Right atrium auricular region (tissue), 2 donors: ENCODE measurements at regions not wholly inside any gene's neighbourhood (a gene's known extent, or its start where the extent isn't known, plus 50 kb on each side); places are given as distances from the start of the nearest gene placed in this dataset.

ENCODE experiments used
- DNase-seq: peaks from one replicate; pipeline ENCODE4 v3.0.0-alpha.2; 2019; ENCODE audit warnings: low spot score
- H3K27ac ChIP-seq, 2 donors: fragments of 200-600 bp; sonication (generic); 1 replicate in 1 of 2; 2 replicates in 1 of 2; pipeline ENCODE4 v1.5.1; 2016 to 2019
- H3K27me3 ChIP-seq, 2 donors: fragments of 200-600 bp; sonication (generic); one replicate each; pipeline versions ENCODE4 v1.5.1 to v1.6.0; 2017 to 2019
- H3K36me3 ChIP-seq: fragments of 200-600 bp; sonication (generic); one replicate; pipeline ENCODE4 v1.5.1; 2016
- H3K4me1 ChIP-seq, 2 donors: fragments of 200-600 bp; sonication (generic); one replicate each; pipeline versions ENCODE4 v1.5.1 to v1.6.0; 2017 to 2019
- H3K4me3 ChIP-seq, 2 donors: fragments of 200-600 bp; sonication (generic); 1 replicate in 1 of 2; 2 replicates in 1 of 2; pipeline ENCODE4 v1.5.1; 2017 to 2019; ENCODE audit warnings: mild to moderate bottlenecking in 1 of 2, moderate library complexity in 1 of 2
- H3K9me3 ChIP-seq, 2 donors: fragments of 200-600 bp; sonication (generic); one replicate each; pipeline ENCODE4 v1.5.1; 2019
- CTCF ChIP-seq, 2 donors: fragments of 200-600 bp; sonication (generic); IDR thresholded peaks; one replicate each; pipeline ENCODE4 v1.5.1; 2019; ENCODE audit warnings: antibody characterized with exemption in 2 of 2

DNA sequence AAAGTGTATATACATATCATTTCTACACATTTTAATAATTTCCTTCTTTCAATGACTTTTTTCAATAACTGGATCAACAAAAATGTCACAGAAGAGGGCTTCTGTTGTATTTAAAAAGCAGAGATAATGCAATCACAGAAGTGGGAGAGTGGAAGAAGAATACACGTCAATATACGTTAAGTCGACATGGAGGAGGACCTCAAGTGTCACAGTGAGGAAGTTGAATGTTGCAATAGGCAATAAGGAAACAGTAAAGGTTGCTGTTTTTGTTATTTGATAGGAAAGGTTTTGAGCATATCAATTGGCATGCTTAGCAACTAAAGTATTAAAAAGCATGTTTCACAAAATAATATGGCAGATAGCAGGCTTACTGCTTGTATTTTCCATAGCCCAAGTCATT lies 184.0 kb upstream of the NR4A3 start:
- TF ChIP-seq CTCF (IDR thresholded peaks at IDR 0.05): no peak
- H3K27me3 ChIP-seq: no peaks in the 10 kb centered on the region
- no peak overlapping the region for H3K4me3 ChIP-seq
- H3K27ac ChIP-seq: no peak overlapping the region
- H3K4me1 ChIP-seq: no peaks in the 10 kb centered on the region
- no peaks in the 10 kb centered on the region for H3K36me3 ChIP-seq
- DNase-seq: no peak
- H3K9me3 ChIP-seq: no peaks in the 10 kb centered on the region

DNA sequence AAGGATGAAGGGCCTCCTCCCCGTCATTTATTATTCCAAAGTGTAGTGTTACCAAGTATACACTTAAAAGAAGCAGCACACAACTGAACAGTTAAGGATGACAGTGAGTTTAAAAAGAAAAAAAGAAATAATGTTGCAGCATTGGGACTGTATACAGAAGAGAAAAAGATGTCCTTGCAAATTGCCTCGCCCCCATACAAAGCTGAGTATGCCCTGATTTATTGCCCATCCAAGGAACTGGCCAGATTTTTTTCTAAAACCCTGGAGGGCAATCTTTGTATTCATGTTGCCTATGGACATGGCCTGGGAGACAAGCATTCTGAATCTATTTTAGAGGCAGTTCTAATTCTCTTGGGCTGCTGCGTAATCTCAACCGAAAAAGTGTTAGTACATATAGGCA lies 182.7 kb upstream of the NR4A3 start:
- no peak for DNase-seq
- H3K9me3 ChIP-seq: no peaks in the 10 kb centered on the region

GRCh38 chr9:99647604-99648003 lies 174.1 kb upstream of the NR4A3 start:
- no peak overlapping the region for H3K27ac ChIP-seq
- H3K9me3 ChIP-seq: no peaks in the 10 kb centered on the region
- H3K4me1 ChIP-seq: no peaks in the 10 kb centered on the region
- H3K27me3 ChIP-seq: no peaks in the 10 kb centered on the region
- no peak for DNase-seq
- TF ChIP-seq CTCF (IDR thresholded peaks at IDR 0.05): no peak
- no peaks in the 10 kb centered on the region for H3K36me3 ChIP-seq
- H3K4me3 ChIP-seq: no peak overlapping the region

More for the DNA sequence above, 182.7 kb upstream of the NR4A3 start:
- Histone ChIP-seq H3K36me3 (no peaks in the 10 kb centered on the region), H3K27ac (no peak overlapping the region), H3K4me3 (no peak overlapping the region), H3K4me1 (no peaks in the 10 kb centered on the region), H3K27me3 (no peaks in the 10 kb centered on the region)
- TF ChIP-seq CTCF (IDR thresholded peaks at IDR 0.05): no peak

DNA sequence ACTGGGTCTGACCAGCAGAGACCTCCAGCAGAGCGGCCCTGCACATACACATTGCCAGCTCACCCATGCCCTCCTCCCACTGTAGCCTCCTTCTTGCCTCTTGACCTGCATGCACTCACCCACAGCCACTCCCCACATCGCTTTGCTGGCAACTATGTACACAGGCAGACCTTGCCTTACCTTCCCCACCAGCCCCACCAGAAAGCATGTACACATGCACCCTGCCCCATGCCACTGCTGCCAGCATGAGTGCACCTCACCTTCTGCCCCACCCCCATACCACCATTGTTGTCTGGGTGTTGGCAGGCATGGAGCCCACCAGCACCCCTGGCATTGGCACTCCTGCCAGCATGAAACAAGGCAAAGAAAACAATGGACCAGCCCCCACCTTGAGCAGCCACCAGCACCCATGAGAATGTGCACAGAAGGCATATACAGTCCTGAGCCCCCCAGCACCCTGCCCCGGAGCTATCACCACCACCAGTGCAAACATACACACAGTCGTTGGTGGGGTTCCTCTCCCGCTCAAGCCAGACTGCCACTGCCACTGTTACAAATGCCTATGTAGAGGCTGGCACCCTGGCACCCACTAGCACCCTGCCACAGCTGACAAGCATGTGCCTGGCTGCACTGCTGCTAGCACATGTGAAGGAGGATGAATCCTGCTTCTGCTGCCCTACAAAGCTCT lies 171.4 kb upstream of the NR4A3 start:
- Histone ChIP-seq H3K9me3 (no peaks in the 10 kb centered on the region), H3K4me3 (no peak overlapping the region), H3K27me3 (no peaks in the 10 kb centered on the region), H3K4me1 (no peaks in the 10 kb centered on the region), H3K36me3 (no peaks in the 10 kb centered on the region), H3K27ac (no peak overlapping the region)
- no peak for TF ChIP-seq CTCF (IDR thresholded peaks at IDR 0.05)
- DNase-seq: no peak

DNA sequence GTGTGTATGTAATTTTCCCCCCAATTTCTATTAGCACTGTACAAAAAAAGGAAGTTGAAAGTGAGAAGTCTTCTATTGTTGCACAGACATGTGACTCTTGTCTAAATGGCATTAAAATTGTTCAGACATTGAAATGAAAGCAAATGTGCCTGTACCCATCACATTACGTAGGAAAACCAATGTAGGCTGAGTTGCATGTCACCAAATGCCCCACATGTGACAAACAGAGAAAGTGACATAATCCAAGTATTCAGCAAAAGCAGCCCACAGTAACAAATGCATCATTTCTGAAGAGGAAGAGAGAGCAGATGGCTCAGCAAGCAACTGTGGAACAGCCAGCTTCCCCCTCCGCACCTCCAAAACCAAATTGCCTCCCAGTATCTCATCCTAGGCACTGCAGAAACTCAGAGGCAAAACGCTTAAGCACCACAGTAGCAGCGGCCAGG lies 161.5 kb upstream of the NR4A3 start:
- H3K4me3 ChIP-seq: no peak overlapping the region
- H3K27me3 ChIP-seq: no peaks in the 10 kb centered on the region
- no peaks in the 10 kb centered on the region for H3K36me3 ChIP-seq
- no peak for TF ChIP-seq CTCF (IDR thresholded peaks at IDR 0.05)
- H3K27ac ChIP-seq: no peak overlapping the region
- no peaks in the 10 kb centered on the region for H3K4me1 ChIP-seq
- H3K9me3 ChIP-seq: no peaks in the 10 kb centered on the region
- DNase-seq: no peak

DNA sequence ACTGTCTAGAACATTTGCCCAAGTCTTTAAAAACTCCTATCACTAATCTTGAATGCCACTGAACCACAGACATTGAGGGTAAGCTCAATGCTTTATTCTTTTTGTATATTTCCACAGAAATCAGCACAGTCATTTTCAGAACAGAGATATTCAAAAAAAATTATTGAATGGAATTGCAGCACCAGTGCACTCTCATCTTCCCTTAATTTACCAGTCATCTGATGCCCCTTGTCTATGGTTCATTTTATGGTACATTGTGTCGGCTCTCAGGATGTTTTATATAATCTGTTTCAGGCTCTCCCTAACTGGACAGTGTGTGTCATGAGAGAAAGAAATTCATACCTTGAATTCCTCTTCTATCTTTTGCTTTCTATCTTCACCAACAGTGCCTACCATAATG lies 158.4 kb upstream of the NR4A3 start:
- Histone ChIP-seq H3K4me3 (no peak overlapping the region), H3K9me3 (no peaks in the 10 kb centered on the region), H3K27ac (no peak overlapping the region), H3K27me3 (no peaks in the 10 kb centered on the region), H3K36me3 (no peaks in the 10 kb centered on the region), H3K4me1 (no peaks in the 10 kb centered on the region)
- no peak for DNase-seq
- no peak for TF ChIP-seq CTCF (IDR thresholded peaks at IDR 0.05)
